NB4 (cell line): ENCODE measurements at regions not wholly inside any gene's neighbourhood (a gene's known extent, or its start where the extent isn't known, plus 50 kb on each side); places are given as distances from the start of the nearest gene placed in this dataset.

ENCODE experiments used
- CTCF ChIP-seq: IDR thresholded peaks from one replicate; pipeline ENCODE4 v1.5.1; 2012; ENCODE audit warnings: low read depth, low read length
- MAX ChIP-seq: IDR thresholded peaks from 2 replicates; pipeline ENCODE4 v1.6.1; 2011; ENCODE audit warnings: low read depth, low read length
- MYC ChIP-seq: IDR thresholded peaks from 2 replicates; pipeline ENCODE4 v1.6.1; 2011; ENCODE audit warnings: low read depth, low read length
- POLR2A ChIP-seq: IDR thresholded peaks from 2 replicates; pipeline ENCODE4 v1.6.1; 2011; ENCODE audit warnings: mild to moderate bottlenecking; ENCODE audit not compliant: insufficient read length; ENCODE audit errors: extremely low read depth

DNA sequence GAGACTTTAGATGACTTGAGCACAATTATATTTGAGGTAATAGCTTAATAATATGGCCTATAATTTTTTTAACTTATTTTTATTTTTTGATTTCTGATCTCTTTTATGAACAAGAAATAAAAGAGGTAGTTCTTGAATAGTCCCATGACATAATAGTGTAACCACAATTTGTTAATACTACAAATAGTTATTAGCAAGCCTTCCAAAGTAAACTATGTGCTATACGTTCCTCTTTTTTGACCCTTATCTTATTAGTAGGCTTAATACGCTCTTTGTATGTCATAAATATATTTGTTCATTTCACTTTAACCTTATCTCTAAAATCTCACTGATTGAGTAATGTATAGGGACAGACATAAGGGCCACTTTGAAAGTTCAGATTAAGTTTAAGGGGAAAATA, 78.7 kb upstream of the NR4A3 start:
- TF ChIP-seq CTCF, result no peak
- no peak for TF ChIP-seq POLR2A
- TF ChIP-seq MYC, result no peak
- TF ChIP-seq MAX, result no peak
